HG03575 (cell line): ENCODE measurements at regions not wholly inside any gene's neighbourhood (a gene's known extent, or its start where the extent isn't known, plus 50 kb on each side); places are given as distances from the start of the nearest gene placed in this dataset.
"Not testable (repeated sequence)": the region's sequence is repeated elsewhere in the genome, so short reads cannot be mapped to it uniquely, and the experiment has no call there.

Experiments used
- ATAC-seq: cut with Tn5 transposase; IDR thresholded peaks from one replicate; pipeline ENCODE4 v1.9.1; 2021; ENCODE audit not compliant: unreplicated experiment, insufficient number of reproducible peaks, low FRiP score; ENCODE audit errors: extremely low read depth

DNA sequence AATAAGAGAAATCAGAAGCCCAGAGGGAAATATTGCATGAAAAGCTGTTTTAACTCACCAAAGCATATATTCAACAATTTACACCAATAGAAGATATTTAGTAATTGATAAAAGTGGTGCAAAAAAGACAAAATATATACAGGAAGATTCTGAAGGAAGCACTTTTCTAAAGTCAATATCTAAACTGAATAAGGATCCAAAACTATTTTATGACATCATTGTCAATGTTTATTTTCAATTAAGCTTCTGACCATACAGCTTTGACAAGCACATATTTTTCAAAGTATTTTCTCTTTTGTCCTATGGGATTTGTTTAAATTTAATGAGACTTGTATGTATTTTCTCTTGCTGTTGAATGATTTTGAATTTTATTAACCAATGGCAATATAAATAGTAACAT lies 1716.1 kb downstream of the OLFM4 start:
- no peak for ATAC-seq

DNA sequence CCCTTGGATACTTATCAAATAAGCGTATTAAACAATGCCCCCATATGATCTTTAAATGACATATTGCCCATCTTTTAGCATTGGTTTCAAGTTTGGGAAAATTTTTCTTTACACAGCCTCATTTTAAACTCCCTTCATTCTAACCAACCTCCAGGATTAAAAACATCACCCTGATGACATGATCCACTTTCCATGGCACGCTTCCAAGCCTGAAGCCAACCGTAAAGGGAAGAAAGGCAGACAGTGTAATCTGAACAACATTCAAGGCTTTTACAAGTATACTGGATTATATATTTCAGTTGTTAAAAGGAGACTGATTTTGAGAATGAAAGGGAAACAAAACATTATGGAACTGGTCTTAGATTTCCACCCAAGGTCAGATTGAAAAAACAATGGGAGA lies 1721.9 kb downstream of the OLFM4 start:
- no peak for ATAC-seq

DNA sequence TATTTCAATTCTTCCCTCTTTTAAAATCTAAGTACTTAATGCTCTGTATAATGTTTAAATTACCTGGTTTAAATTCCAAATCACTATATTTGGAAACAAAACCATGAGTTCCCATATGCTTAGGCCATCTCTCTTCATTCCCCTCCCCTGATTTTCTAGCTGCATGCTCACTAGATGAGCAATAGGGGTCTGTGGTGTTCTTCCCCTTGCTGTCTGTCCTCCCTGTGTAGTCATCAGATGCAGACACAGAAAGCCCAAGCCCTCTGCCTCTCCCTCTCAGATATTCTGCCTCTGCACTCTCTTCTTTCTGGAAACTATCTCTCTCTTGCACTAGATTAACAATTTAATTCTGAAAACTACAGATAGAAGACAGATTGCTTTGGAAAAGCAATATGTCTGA lies 1730.2 kb downstream of the OLFM4 start:
- ATAC-seq, result no peak

DNA sequence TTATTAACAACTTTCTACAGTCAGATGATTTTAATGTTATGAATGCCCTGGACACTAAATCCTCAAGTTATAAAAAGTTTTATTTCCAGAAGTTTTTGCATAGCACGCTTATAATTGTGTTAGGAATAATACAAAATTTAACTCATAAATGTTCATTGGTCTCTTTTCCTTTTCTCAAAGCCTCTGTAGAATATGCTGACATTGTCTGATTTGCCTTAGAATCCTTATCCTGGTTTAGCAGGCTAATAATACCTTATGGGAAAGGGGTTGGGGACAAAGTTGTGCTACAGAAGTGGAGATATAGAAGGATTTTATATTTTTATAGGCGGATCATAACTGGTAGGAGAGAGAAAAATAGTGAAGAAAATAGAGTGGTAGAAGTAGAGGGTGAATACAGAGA lies 1739.6 kb downstream of the OLFM4 start:
- no peak for ATAC-seq

DNA sequence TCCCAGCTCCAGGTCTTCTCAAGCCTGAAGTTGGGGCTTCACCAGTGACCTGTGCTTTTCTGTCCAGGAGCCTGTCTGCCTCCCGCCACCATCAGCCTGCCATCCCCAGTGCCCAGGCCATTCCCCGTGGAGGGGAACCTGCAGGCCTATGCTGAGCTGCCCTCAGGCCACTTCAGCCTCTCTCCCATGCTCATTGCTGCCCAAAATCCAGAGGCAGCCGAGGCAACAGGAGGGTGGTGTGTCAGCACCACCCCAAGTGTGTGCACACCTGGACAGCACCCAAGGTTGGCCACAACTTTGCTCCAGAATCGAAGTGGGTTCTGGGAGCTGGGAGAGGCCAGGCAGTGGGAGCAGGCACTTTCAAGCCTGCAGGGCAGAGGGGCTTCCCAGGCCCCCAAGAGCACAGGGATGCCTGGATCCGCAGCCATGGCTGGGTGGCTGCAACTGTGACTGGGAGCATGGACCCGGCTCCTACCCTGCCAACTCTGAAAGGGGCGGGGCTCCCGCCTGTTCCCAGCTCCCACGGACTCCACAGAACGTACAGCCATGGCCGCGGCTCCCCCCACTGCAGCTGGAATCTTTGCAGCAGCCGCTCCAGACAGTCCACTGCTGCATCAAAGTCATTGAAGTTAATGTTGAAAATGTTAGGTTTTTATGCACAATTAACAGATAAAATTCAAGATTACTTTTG lies 1747.0 kb downstream of the OLFM4 start:
- ATAC-seq, result no peak

DNA sequence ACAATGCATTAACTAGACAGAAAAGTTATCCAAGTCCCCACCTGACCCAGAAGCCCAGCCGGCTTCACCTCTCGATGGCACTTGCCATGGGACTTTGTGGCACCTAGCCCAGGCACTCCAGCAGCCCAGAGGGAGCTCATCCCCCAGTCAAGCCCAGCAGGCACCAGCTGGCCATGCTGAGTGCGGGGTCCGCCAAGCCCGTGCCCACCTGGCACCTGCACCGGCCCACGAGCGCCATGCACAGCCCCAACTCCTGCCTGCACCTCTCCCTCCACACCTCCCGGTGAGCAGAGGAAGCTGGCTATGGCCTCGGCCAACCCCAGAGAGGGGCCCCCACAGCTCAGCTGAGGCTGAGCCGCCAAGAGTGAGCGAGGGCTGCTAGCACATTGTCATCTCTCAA lies 1759.1 kb downstream of the OLFM4 start:
- no peak for ATAC-seq

DNA sequence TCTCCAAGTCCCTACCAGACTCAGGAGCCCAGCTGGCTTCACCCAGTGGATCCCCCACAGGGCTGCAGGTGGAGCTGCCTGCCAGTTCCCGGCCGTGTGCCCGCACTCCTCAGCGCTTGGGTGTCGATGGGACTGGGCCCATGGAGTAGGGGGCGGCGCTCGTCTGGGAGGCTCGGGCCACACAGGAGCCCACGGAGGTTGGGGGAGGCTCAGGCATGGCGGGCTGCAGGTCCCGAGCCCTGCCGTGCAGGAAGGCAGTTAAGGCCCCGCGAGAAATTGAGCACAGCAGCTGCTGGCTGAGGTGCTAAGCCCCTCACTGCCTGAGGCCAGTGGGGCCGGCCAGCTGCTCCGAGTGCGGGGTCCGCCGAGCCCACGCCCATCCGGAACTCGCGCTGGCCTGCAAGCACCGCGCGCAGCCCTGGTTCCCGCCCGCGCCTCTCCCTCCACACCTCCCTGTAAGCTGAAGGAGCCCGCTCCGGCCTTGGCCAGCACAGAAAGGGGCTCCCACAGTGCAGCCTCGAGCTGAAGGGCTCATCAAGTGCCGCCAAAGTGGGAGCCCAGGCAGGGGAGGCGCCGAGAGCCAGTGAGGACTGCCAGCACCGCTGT lies 1771.1 kb downstream of the OLFM4 start:
- ATAC-seq, result no peak

DNA sequence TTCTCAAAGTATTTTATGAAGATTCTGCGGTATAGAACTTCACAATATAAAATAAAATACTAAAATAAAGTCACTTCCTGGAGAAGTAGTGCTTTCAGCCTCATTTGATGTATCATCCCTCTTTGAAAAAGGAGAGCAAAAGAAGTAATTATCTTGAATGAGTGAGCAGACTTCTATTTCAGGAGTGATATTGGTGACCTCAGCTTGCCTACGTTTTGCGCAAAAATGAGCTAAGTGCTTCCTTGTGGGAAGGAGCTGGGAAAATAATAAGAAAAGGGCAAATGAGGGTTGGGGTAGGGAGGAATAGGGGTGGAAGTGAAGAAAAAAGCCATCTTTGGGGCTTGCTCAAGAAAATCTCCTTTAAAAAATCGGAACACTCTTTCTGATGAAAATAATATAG lies 1773.6 kb downstream of the OLFM4 start:
- no peak for ATAC-seq

DNA sequence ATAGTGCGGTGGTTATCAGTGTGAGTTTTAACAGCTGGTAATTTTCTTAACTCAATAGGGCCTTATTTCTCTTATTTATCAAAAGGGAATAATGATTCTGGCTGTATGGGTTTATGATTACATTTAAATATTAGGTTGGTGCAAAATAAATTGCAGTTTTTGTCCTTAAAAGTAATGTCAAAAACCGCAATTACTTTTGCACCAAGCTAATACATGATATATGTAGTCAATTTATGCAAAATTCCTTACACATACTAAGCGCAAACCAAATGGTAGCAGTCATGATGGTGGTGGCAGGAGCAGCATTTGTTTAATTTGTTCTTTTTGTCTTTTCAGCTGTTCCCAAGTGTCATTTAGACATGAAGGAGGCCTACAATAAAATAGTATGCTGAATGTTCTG lies 1777.1 kb downstream of the OLFM4 start:
- no peak for ATAC-seq

DNA sequence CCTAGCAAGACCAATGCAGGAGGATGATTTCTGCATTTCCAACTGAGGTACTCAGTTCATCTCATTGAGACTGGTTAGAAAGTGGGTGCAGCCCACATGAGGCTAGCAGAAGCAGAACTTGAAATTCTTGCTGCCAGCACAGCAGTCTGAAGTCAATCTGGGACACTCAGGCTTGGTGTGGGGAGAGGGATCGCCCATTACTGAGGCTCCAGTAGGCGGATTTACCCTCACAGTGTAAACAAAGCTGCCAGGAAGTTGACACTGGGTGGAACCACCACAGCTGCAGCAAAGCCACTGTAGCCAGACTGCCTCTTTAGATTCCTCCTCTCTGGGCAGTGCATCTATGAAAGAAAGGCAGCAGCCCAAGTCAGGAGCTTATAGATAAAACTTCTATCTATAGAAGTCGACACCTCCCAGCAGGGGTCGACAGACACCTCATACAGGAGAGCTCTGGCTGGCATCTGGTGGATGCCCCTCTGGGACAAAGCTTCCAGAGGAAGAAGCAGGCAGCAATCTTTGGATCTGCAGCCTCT lies 1793.4 kb downstream of the OLFM4 start:
- ATAC-seq, result not testable (repeated sequence)

DNA sequence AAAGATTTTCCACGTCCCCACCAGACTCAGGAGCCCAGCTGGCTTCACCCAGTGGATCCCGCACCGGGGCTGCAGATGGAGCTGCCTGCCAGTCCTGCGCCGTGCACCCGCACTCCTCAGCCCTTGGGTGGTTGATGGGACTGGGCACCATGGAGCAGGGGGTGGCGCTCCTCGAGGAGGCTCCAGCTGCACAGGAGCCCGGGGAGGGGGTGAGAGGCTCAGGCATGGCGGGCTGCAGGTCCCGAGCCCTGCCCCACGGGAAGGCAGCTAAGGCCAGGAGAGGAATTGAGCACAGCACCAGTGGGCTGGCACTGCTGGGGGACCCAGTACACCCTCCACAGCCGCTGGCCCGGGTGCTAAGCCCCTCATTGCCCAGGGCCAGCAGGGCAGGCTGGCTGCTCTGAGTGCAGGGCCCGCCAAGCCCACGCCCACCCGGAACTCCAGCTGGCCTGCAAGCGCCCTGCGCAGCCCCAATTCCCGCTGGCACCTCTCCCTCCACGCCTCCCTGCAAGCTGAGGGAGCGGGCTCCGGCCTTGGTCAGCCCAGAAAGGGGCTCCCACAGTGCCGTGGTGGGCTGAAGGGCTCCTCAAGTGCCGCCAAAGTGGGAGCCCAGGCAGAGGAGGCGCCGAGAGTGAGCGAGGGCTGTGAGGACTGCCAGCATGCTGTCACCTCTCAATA lies 1800.9 kb downstream of the OLFM4 start:
- ATAC-seq, result not testable (repeated sequence)

DNA sequence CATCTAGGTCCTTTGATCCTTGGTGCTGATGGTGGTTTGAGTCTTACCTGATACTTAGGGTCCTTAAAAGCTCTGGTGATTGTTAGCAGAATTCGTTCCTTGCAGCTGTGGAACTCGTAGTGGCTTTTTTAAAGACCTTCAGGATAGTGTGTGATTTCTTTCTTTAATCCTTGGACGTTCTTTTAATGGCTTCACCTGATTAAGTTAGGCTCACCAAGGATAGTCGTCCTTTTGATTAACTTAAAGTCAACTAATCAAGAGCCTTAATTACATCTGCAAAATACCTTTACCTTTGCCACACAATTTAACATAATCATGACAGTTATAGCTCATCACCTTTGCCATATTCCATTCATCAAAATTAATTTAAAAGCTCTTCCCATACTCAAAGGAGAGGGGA lies 1807.7 kb downstream of the OLFM4 start:
- no peak for ATAC-seq

DNA sequence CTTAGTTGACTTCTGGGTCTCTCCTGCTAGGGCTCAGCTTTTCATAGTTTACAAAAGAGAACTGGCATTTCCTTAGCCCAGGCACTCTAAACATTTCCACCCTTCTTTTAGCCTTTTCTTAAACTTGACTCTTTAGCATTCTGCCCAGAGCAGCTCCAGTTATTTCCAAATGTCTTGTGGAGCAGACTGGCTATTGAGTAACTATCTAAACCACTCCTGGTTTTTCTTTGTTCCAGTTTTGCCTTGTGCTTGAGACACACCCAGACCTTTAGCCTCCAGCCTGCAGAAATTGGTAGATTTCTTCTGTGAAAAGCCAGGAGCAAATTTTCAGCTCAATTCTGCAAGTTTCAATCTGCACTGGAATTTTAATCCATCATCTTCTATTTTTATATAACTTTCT lies 1813.1 kb downstream of the OLFM4 start:
- no peak for ATAC-seq

DNA sequence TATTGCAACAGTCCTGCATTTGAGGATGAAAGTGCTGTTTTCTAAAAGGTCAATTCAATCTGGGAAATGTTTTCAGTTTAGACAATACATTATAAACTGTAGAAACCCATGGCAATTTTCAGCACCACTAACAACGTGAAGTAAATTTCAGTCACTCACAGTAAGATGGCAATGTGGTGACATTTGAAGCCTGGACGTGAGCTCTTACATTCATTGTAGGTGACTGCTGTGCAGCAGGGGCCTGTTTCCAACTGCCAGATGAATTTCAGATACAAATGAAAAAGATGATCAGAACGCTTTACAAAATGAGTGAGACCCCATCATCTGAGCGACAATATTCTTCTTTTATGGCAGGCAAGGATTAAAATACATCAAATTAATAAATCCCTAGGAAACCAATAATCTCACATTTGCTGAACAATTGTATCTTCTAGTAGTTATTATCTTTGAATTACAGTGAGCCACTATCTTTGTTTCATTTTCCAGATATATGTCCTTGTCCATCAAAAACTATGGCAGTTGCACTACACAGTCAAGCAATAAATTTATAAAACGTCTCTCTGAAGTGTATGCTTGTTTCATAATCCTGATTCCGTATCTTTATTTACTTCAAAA lies 1816.8 kb downstream of the OLFM4 start:
- ATAC-seq, result no peak

DNA sequence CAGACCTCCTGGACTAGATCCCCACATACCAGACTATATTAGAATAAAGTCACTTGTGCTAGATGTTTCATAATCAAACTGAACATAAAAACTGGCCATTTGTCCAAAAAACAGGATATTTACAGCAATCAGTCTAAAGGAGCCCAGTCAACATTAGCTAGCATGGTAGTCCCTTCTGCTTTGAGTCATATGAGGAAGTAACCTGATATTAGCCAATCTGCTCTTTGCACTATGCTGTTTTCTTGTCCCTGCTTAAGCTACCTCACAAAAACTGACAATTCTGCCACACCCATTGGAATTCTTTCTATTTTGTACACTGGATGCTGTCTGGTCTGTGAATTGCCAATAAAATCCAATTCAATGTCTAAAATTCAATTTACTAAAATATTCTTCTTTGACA lies 1824.2 kb downstream of the OLFM4 start:
- ATAC-seq, result no peak

DNA sequence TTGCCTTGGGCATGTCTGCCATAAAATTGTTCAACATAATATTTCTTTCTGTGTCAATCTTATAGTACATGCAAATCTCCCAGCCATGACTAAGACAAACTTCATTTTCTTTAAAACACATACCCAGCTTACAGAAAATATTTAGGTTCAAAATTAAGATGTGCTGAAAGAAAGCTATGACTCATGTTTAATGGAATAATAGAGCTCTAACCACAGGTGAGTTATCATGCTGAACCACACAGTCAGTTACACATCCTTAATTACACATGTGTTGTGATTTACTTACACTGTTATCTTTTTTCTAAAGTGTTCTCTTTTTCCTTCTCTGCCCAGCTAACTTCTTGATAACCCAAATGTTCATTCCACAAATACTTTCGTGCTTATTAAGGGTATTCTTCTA lies 1831.2 kb downstream of the OLFM4 start:
- ATAC-seq, result no peak

DNA sequence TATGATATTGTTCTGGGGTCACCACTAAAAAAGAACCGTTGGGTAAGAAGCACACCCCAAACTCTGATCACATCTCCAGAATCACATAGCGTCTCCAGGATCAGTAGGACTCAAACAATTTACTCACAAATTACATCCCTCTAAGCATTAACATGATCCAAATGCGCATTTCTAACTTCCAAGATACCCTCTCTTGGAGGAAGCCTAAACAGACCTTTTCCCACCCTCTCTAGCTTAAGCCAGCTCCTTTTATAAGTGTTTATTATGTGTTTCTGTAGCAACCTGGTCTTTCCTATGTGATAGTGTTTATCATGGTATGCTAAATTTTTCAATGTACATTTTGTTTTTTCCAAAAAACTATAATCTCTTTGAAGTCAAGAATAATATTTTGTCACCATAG lies 1846.5 kb downstream of the OLFM4 start:
- ATAC-seq, result no peak

DNA sequence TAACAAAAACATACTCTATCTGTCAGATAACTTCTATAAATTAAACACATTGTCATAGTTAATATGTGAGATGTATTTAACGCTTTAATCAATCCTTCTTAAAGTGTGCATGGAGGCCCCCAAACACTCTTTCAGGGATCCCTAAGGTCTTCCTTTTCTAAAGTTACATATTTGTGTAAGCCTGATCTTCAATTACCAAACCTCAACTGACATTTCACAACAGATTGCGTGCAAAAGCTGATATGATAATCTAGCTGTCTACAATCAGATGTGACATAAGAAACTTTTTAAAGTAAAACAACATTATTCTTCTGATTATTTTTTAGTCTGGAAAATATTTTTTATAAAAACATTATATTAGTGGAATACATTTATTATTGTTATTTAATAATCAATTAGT lies 1850.4 kb downstream of the OLFM4 start:
- no peak for ATAC-seq

DNA sequence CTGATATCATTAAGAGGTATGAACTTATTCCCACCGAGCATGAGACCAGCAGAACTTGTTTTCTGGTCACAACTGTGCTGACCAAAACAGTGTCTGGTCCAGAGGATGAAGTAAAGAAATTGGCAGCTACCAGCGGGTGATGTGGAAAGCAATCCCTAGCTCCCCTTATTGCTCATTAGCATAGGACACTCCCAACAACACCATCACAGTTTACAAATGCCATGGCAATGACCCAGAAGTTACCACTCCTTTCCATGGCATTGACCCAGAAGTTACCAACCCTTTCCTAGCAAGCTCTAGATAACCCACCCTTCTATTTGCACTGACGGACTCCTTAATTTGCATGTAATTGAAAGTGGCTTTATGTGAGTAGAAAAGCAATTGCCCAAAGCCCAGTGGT lies 1856.1 kb downstream of the OLFM4 start:
- no peak for ATAC-seq

DNA sequence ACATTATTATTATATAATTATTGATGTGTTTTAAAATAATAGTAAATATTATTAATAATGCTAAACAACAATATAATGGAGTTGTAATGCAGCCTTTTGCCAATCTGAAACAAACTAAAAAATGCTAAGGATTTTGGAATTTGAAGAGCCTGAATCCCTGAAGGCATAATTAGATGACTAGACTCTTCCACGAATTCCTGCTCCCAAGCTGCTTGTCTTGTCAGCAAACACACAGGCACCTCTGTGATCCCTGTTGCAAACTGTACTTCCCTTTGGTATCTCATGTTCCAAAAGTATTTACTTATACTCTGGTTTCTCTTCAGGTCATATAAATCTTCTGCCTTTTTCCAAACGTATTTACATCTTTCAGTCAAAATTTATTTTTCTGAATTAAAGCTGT lies 1862.4 kb downstream of the OLFM4 start:
- no peak for ATAC-seq
